H9 (cell line): ENCODE measurements at regions not wholly inside any gene's neighbourhood (a gene's known extent, or its start where the extent isn't known, plus 50 kb on each side); places are given as distances from the start of the nearest gene placed in this dataset.

Experiments
- DNase-seq: peaks from one replicate; pipeline ENCODE4 v3.0.0-alpha.2; 2017
- H2AFZ ChIP-seq: one replicate; pipeline ENCODE4 v1.6.1; 2013; ENCODE audit warnings: mild to moderate bottlenecking, low read length, control low read depth, moderate library complexity
- H2AK5ac ChIP-seq: 2 replicates; pipeline ENCODE4 v1.6.1; 2013; ENCODE audit warnings: low read length, control low read depth, mixed read lengths; ENCODE audit not compliant: insufficient read length
- H2BK120ac ChIP-seq: one replicate; pipeline ENCODE4 v1.6.1; 2013; ENCODE audit warnings: low read depth, mild to moderate bottlenecking, low read length, control low read depth, inconsistent platforms; ENCODE audit not compliant: poor library complexity, severe bottlenecking
- H2BK12ac ChIP-seq: 2 replicates; pipeline ENCODE4 v1.6.1; 2013; ENCODE audit warnings: low read length, control low read depth, mixed read lengths, low read depth; ENCODE audit not compliant: insufficient read length
- H2BK15ac ChIP-seq: 2 replicates; pipeline ENCODE4 v1.6.1; 2013; ENCODE audit warnings: low read depth, low read length, control low read depth
- H2BK20ac ChIP-seq: one replicate; pipeline ENCODE4 v1.6.1; 2013; ENCODE audit warnings: low read depth, mild to moderate bottlenecking, low read length, control low read depth, inconsistent platforms; ENCODE audit not compliant: poor library complexity, severe bottlenecking
- H2BK5ac ChIP-seq: 2 replicates; pipeline ENCODE4 v1.6.1; 2013; ENCODE audit warnings: low read length, control low read depth, mixed read lengths; ENCODE audit not compliant: insufficient read length
- H3K14ac ChIP-seq: 2 replicates; pipeline ENCODE4 v1.6.1; 2013; ENCODE audit warnings: low read length, control low read depth; ENCODE audit not compliant: insufficient read depth
- H3K18ac ChIP-seq: 2 replicates; pipeline ENCODE4 v1.6.1; 2013; ENCODE audit warnings: low read depth, mild to moderate bottlenecking, mixed read lengths, low read length, control low read depth; ENCODE audit not compliant: insufficient read length
- H3K23ac ChIP-seq: 2 replicates; pipeline ENCODE4 v1.6.1; 2013; ENCODE audit warnings: low read length, control low read depth, mixed read lengths, low read depth; ENCODE audit not compliant: insufficient read length
- H3K23me2 ChIP-seq: 2 replicates; pipeline ENCODE4 v1.6.1; 2013; ENCODE audit warnings: low read depth, mild to moderate bottlenecking, mixed read lengths, low read length, control low read depth; ENCODE audit not compliant: insufficient read length, poor library complexity, severe bottlenecking
- H3K27ac ChIP-seq: 2 replicates; pipeline ENCODE4 v1.5.1; 2013; ENCODE audit warnings: low read length, control low read depth, mixed read lengths, low read depth; ENCODE audit not compliant: insufficient read length
- H3K27me3 ChIP-seq: 2 replicates; pipeline ENCODE4 v1.6.1; 2013; ENCODE audit warnings: low read length, control low read depth, inconsistent platforms; ENCODE audit not compliant: insufficient read depth
- H3K4ac ChIP-seq: 2 replicates; pipeline ENCODE4 v1.6.1; 2013; ENCODE audit warnings: low read depth, mild to moderate bottlenecking, control low read depth, inconsistent platforms, low read length, moderate library complexity
- H3K4me1 ChIP-seq: 2 replicates; pipeline ENCODE4 v1.6.1; 2013; ENCODE audit warnings: low read length, control low read depth, inconsistent platforms; ENCODE audit not compliant: insufficient read depth
- H3K4me2 ChIP-seq: 2 replicates; pipeline ENCODE4 v1.6.1; 2013; ENCODE audit warnings: low read length, control low read depth, mixed read lengths; ENCODE audit not compliant: insufficient read length, insufficient read depth
- H3K56ac ChIP-seq: 2 replicates; pipeline ENCODE4 v1.6.1; 2013; ENCODE audit warnings: low read depth, mild to moderate bottlenecking, mixed read lengths, low read length, control low read depth; ENCODE audit not compliant: insufficient read length
- H3K79me1 ChIP-seq: 2 replicates; pipeline ENCODE4 v1.6.1; 2013; ENCODE audit warnings: low read depth, mild to moderate bottlenecking, moderate library complexity, low read length, control low read depth, inconsistent platforms; ENCODE audit not compliant: insufficient read depth, poor library complexity, severe bottlenecking
- H3K79me2 ChIP-seq: 2 replicates; pipeline ENCODE4 v1.6.1; 2013; ENCODE audit warnings: low read length, control low read depth, inconsistent platforms; ENCODE audit not compliant: insufficient read depth
- H3K9ac ChIP-seq: 2 replicates; pipeline ENCODE4 v1.6.1; 2013; ENCODE audit warnings: low read length, control low read depth, mixed read lengths; ENCODE audit not compliant: insufficient read length; ENCODE audit errors: extremely low read depth
- H3K9me3 ChIP-seq: one replicate; pipeline ENCODE4 v1.6.1; 2013; ENCODE audit warnings: low read depth, low read length, inconsistent platforms; ENCODE audit not compliant: control insufficient read depth
- H3T11ph ChIP-seq: one replicate; pipeline ENCODE4 v1.6.1; 2013; ENCODE audit warnings: mild to moderate bottlenecking, low read length, control low read depth, inconsistent platforms
- H4K20me1 ChIP-seq: one replicate; pipeline ENCODE4 v1.6.1; 2013; ENCODE audit not compliant: control insufficient read depth, insufficient read length, insufficient read depth
- H4K5ac ChIP-seq: 2 replicates; pipeline ENCODE4 v1.6.1; 2013; ENCODE audit warnings: low read depth, mild to moderate bottlenecking, mixed read lengths, low read length, control low read depth; ENCODE audit not compliant: insufficient read length
- H4K8ac ChIP-seq: replicated peaks from 2 replicates; pipeline ENCODE4 v1.6.1; 2013; ENCODE audit warnings: low read length, control low read depth, mixed read lengths, low read depth; ENCODE audit not compliant: insufficient read length
- H4K91ac ChIP-seq: 2 replicates; pipeline ENCODE4 v1.6.1; 2013; ENCODE audit warnings: low read depth, mild to moderate bottlenecking, moderate library complexity, mixed read lengths, low read length, control low read depth; ENCODE audit not compliant: insufficient read length
- H3K27ac Mint-ChIP-seq, 3 experiments: 2 replicates in 2 of 3; 3 replicates in 1 of 3; pipeline ENCODE4 v1.8.0; 2020 to 2021; ENCODE audit warnings: mixed read lengths in 3 of 3, mild to moderate bottlenecking in 1 of 3, moderate library complexity in 1 of 3
- H3K27me3 Mint-ChIP-seq: 2 replicates; pipeline ENCODE4 v1.8.0; 2021; ENCODE audit warnings: low read depth, mild to moderate bottlenecking, moderate library complexity, mixed read lengths
- H3K36me3 Mint-ChIP-seq, 3 experiments: 2 replicates in 2 of 3; 3 replicates in 1 of 3; pipeline ENCODE4 v1.8.0; 2020 to 2021; ENCODE audit warnings: low read depth in 3 of 3, mixed read lengths in 3 of 3; ENCODE audit not compliant: insufficient read depth in 1 of 3
- H3K4me1 Mint-ChIP-seq, 2 experiments: 2 replicates each; pipeline ENCODE4 v1.8.0; 2020; ENCODE audit warnings: mixed read lengths in 2 of 2
- H3K4me3 Mint-ChIP-seq, 2 experiments: 2 replicates in 1 of 2; 3 replicates in 1 of 2; pipeline ENCODE4 v1.8.0; 2020 to 2021; ENCODE audit warnings: mild to moderate bottlenecking in 2 of 2, mixed read lengths in 2 of 2, moderate library complexity in 1 of 2
- H3K9me3 Mint-ChIP-seq, 2 experiments: 2 replicates in 1 of 2; 3 replicates in 1 of 2; pipeline ENCODE4 v1.8.0; 2020; ENCODE audit warnings: mild to moderate bottlenecking in 2 of 2, mixed read lengths in 2 of 2, moderate library complexity in 1 of 2
- CTCF ChIP-seq: fragments of 200-600 bp; sonication (generic); conservative IDR thresholded peaks from 3 replicates; pipeline ENCODE4 v1.8.0; 2021; ENCODE audit warnings: antibody characterized with exemption, mild to moderate bottlenecking
- WGBS: extraction: QIAGEN DNeasy Blood & Tissue Kit; methylation state at CpG from one replicate; pipeline ENCODE4 v1.1.7; 2013; ENCODE audit warnings: missing lambda C conversion rate, low lambda C conversion rate, mixed read lengths; ENCODE audit not compliant: insufficient read length; ENCODE audit errors: extremely low coverage; 5-methylcytosine and 5-hydroxymethylcytosine counted together

- Histone ChIP-seq H3K9ac (no peak overlapping the region), H2BK120ac (no peak overlapping the region), H3K4me1 (no peaks in the 10 kb centered on the region), H3K14ac (no peak overlapping the region), H3K4ac (no peak overlapping the region), H2BK15ac (no peak overlapping the region), H3K79me2 (no peaks in the 10 kb centered on the region), H3K4me2 (no peak overlapping the region), H2BK12ac (no peak overlapping the region), H3K9me3 (no peaks in the 10 kb centered on the region), H2BK5ac (no peak overlapping the region), H4K8ac (no peak overlapping the region), H3K56ac (no peak overlapping the region), H3K23me2 (no peaks in the 10 kb centered on the region), H2AK5ac (no peak overlapping the region), H3K79me1 (no peaks in the 10 kb centered on the region), H3K23ac (no peak overlapping the region), H4K91ac (no peak overlapping the region), H2BK20ac (no peak overlapping the region), H4K5ac (no peak overlapping the region), H4K20me1 (no peaks in the 10 kb centered on the region), H2AFZ (no peak overlapping the region), H3K18ac (no peak overlapping the region), H3T11ph (no peak overlapping the region), H3K27me3 (no peaks in the 10 kb centered on the region), H3K27ac (no peak overlapping the region)
- TF ChIP-seq CTCF = no peak
- peaks cover 0 to 5% of the 10 kb centered on the region in 2 experiments; a peak in 2 of 4 replicates for H3K4me1 Mint-ChIP-seq
- no peak overlapping the region; a peak in 1 of 7 replicates for H3K27ac Mint-ChIP-seq
- H3K9me3 Mint-ChIP-seq = peaks cover 13 to 22% of the 10 kb centered on the region in 2 experiments
- peaks cover 1% of the 10 kb centered on the region; the same call in 1 of the 2 replicates for H3K27me3 Mint-ChIP-seq
- no peak overlapping the region for H3K4me3 Mint-ChIP-seq
- no CpG with 5 or more reads among the region's 3 CpGs for WGBS
- H3K36me3 Mint-ChIP-seq = peaks cover 7 to 13% (median 10%) of the 10 kb centered on the region in 3 experiments
- no peak for DNase-seq
These were observed 693.6 kb upstream of the AUTS2 start for GRCh38 chr7:68904630-68905029.
